HEK293T (cell line): ENCODE measurements at regions not wholly inside any gene's neighbourhood (a gene's known extent, or its start where the extent isn't known, plus 50 kb on each side); places are given as distances from the start of the nearest gene placed in this dataset.

Source experiments
- CTCF ChIA-PET: fragments of 350-600 bp; formaldehyde crosslinking; extraction: SDS; loops from one replicate; lab custom pipeline; 2021; ENCODE audit warnings: antibody characterized with exemption, inconsistent platforms; lab: Yijun Ruan, JAX
- POLR2A ChIA-PET: fragments of 350-600 bp; formaldehyde crosslinking; extraction: SDS; loops from one replicate; lab custom pipeline; 2020; ENCODE audit warnings: antibody characterized with exemption, inconsistent platforms; lab: Yijun Ruan, JAX
- DNase-seq: peaks from one replicate; pipeline ENCODE4 v3.0.0; 2012; ENCODE audit warnings: mixed read lengths; ENCODE audit errors: extremely low spot score
- ARNT ChIP-seq: fragments of 450-650 bp; IDR thresholded peaks from 2 replicates; pipeline ENCODE4 v1.6.1; 2017; ENCODE audit warnings: mild to moderate bottlenecking
- BHLHE40 ChIP-seq: fragments of 450-650 bp; IDR thresholded peaks from 2 replicates; pipeline ENCODE4 v1.6.1; 2016; ENCODE audit warnings: mild to moderate bottlenecking, moderate library complexity, borderline replicate concordance
- CTBP1 ChIP-seq: fragments of 450-650 bp; IDR thresholded peaks from 2 replicates; pipeline ENCODE4 v1.6.1; 2016; ENCODE audit warnings: borderline replicate concordance
- ELF4 ChIP-seq: fragments of 450-650 bp; IDR thresholded peaks from 2 replicates; pipeline ENCODE4 v1.6.1; 2017; ENCODE audit warnings: antibody characterized with exemption
- FOXA1 ChIP-seq: fragments of 450-650 bp; IDR thresholded peaks from 2 replicates; pipeline ENCODE4 v1.6.1; 2016; ENCODE audit warnings: mild to moderate bottlenecking
- FOXK2 ChIP-seq: fragments of 450-650 bp; IDR thresholded peaks from 2 replicates; pipeline ENCODE4 v1.6.1; 2016; ENCODE audit warnings: mild to moderate bottlenecking
- FOXM1 ChIP-seq: fragments of 450-650 bp; IDR thresholded peaks from 2 replicates; pipeline ENCODE4 v1.6.1; 2017; ENCODE audit warnings: mild to moderate bottlenecking, borderline replicate concordance
- HDGF ChIP-seq: fragments of 450-650 bp; IDR thresholded peaks from 2 replicates; pipeline ENCODE4 v1.6.1; 2017; ENCODE audit warnings: antibody characterized with exemption, borderline replicate concordance
- L3MBTL2 ChIP-seq: fragments of 450-650 bp; conservative IDR thresholded peaks from 2 replicates; pipeline ENCODE4 v1.6.1; 2016; ENCODE audit warnings: mild to moderate bottlenecking
- LEF1 ChIP-seq: fragments of 450-650 bp; IDR thresholded peaks from 2 replicates; pipeline ENCODE4 v1.6.1; 2017; ENCODE audit warnings: mild to moderate bottlenecking, borderline replicate concordance
- NFRKB ChIP-seq: fragments of 450-650 bp; IDR thresholded peaks from 2 replicates; pipeline ENCODE4 v1.6.1; 2016; ENCODE audit warnings: mild to moderate bottlenecking, moderate library complexity
- SP1 ChIP-seq: fragments of 450-650 bp; IDR thresholded peaks from 2 replicates; pipeline ENCODE4 v1.6.1; 2017
- SUZ12 ChIP-seq: fragments of 450-650 bp; IDR thresholded peaks from 2 replicates; pipeline ENCODE4 v1.6.1; 2016; ENCODE audit warnings: mild to moderate bottlenecking
- TARDBP ChIP-seq: fragments of 450-650 bp; IDR thresholded peaks from 2 replicates; pipeline ENCODE4 v1.6.1; 2016
- ZNF384 ChIP-seq: fragments of 450-650 bp; IDR thresholded peaks from 2 replicates; pipeline ENCODE4 v1.6.1; 2016
- TF ChIP-seq, protein P1 (sequence below): fragments of 450-650 bp; IDR thresholded peaks from 2 replicates; pipeline ENCODE4 v1.6.1; 2016

DNA sequence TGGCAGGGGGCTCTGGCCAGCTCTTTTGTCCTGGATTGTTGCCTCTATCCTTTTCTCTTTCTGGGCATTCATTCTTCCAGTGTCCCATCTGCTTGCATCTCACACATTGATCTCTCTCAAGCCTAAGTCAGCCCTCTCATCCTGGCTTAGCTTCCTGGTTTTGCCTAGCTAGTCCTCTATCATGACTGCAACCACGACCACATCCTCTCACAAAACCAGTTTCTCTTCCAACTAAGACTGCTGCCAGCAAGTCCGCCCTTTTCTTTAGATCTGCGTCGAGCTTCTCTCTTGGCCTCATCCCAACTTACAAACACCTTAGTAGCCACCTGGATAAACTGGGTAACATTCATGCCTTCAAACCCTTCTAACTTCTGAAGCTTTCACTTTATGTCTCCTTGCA lies 212.2 kb upstream of the HTR2A start:
- CTCF ChIA-PET, result no interaction called here
- no peak for TF ChIP-seq FOXK2
- no peak for TF ChIP-seq ELF4
- no peak for TF ChIP-seq SP1
- POLR2A ChIA-PET, result no interaction called here
- no peak for DNase-seq

DNA sequence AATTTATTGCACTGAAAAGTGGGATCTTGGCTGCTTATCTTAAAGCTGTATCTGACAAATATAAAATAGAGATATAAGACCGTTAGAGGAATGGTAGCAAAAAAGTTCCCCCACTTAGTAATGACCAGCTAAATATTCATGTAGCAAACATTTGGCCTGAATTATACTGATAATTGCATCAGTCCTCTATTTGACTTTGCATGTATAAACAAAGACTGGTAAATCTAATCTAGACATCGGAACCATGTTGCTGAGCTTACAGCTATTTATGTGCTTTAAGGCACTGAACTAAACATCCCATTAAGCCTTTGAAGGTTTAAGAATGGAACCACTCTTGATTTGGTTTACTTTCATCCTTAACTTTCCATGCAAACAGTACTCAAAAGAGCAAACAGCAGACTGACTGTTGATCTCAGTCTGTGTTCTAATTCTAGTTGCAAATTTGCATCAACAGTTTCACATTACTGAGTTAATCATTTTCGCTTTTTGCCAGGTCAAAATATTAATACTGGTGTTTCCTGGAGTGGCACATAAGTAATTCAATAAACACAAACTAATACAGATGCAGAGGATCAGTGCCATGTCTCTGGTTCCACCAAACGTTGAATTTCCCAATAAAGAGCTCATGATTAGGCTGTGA lies 203.5 kb upstream of the HTR2A start:
- DNase-seq, result no peak
- TF ChIP-seq, protein P1, sequence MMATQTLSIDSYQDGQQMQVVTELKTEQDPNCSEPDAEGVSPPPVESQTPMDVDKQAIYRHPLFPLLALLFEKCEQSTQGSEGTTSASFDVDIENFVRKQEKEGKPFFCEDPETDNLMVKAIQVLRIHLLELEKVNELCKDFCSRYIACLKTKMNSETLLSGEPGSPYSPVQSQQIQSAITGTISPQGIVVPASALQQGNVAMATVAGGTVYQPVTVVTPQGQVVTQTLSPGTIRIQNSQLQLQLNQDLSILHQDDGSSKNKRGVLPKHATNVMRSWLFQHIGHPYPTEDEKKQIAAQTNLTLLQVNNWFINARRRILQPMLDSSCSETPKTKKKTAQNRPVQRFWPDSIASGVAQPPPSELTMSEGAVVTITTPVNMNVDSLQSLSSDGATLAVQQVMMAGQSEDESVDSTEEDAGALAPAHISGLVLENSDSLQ, result no peak
- TF ChIP-seq L3MBTL2 (no peak), LEF1 (no peak), TARDBP (no peak), FOXK2 (no peak), NFRKB (no peak), FOXM1 (no peak), BHLHE40 (no peak), ARNT (no peak), ELF4 (no peak), FOXA1 (no peak)
- POLR2A ChIA-PET, result no interaction called here
- CTCF ChIA-PET, result no interaction called here

DNA sequence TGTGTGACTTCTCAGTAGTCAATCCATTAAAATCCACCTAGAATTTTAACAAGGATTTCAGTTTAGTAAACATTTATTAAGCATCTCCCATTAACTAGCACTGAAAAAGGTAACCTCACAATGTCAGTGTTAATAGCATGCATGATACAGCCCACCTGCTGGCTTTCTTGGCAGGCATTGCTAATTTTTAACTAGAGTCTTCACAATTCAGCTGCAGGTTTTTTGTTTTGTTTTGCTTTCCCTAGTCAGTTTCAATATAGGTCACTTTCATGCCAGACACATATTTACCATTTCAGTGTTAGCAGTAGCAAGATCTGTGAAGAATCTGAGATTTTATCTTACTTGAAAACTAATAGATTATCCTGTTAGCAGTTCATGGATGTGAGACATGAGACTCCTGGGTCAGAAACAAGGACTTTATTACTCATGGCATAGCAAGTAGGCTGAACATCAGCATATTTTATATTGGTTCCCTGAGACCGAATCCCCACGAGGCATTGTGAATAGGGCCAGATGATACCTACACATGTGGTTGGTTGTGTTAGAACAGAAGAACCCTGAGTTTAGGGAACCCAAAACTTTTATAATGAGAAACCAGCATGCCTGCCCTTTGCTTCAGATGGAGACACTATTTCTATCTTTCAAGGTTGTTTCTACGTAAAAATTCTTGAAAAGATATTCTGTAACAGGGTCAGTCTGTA lies 198.0 kb upstream of the HTR2A start:
- ChIA-PET POLR2A (no interaction called here), CTCF (no interaction called here)
- TF ChIP-seq SP1, result no peak
- TF ChIP-seq CTBP1, result no peak
- TF ChIP-seq FOXK2, result no peak
- TF ChIP-seq ELF4, result no peak
- no peak for DNase-seq

DNA sequence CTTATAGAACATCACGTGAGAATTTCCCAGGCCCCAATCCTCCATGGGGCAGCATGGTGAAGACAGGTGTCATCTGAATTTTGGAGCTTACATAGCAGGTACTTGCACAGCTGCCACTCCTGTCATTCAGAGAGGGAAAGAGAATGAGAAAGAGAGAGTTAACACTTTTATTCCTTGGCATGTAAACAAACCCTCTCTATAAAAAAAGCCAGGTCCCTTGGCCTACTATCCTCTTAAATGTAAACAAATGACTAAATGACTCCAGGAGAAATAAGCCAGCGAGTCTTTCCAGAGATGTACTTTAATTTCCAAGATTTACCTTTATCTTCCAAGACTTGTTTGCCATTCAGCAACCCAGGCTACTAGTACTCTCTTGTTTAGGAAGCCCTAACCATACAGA lies 195.3 kb upstream of the HTR2A start:
- ChIA-PET CTCF (no interaction called here), POLR2A (no interaction called here)
- DNase-seq, result no peak
- TF ChIP-seq NFRKB (no peak), SP1 (no peak), ARNT (no peak), FOXK2 (no peak), CTBP1 (no peak), FOXM1 (no peak)
- TF ChIP-seq, protein P1, result no peak

DNA sequence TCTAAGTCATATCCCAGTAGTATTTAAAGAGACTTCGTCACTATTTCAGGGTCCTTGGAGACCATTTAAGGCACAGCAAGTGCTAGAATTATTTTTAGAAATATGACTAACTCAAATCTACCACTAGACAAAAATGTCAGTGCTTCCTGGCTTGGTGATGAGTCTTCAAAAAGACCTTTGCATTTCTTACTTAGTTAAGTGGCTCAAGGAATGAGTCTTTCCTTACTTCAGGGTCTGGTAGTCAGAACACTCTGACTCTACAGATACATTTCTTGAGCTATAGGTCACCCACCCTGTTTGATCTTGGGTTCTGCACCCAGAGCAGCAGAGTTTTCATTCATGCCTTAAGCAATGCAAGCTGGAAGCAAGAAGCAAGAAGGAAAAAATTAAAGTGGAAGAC lies 191.0 kb upstream of the HTR2A start:
- ChIA-PET POLR2A (no interaction called here), CTCF (no interaction called here)
- TF ChIP-seq FOXM1 (no peak), NFRKB (no peak), SP1 (no peak), FOXA1 (no peak)
- TF ChIP-seq, protein P1, result no peak
- no peak for DNase-seq

DNA sequence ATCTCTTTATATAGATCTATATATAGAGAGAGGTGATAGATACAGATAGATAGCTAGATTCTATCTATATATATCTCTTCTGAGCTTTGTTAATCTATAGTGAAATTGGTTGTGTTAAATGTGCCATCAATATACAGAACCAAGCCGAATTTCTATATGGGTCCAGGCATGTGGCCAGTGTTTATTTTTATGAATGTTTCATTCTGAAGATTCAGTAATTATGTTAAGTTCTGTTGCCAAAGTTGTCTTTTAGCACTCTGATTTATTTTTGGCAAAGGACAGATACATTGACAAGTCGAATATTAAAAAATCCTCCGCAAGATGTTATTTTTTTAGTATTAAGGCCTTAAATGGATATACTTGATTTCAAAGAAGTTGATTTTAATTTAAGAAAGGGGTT lies 190.4 kb upstream of the HTR2A start:
- CTCF ChIA-PET, result no interaction called here
- no peak for TF ChIP-seq LEF1
- TF ChIP-seq HDGF, result no peak
- POLR2A ChIA-PET, result no interaction called here
- DNase-seq, result no peak

DNA sequence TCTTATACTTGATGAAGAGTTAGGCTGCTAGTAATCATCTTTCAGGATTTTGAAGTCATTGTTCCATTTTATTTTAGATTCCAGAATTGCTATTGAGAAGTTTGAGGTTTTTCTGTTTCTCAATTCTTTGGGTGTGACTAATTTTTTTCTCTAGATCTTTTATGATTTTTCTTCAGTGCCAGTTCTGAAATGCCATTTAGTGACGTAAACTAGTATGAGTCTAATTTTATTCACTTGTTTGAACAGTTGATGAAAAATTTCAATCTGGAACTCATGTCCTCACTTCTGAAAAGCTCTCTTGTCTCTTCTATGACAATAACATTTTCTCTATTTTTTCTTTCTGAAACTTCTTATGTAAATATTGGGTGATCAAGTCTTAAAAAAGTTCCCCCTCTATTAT lies 188.5 kb upstream of the HTR2A start:
- CTCF ChIA-PET, result no interaction called here
- TF ChIP-seq FOXA1 (no peak), ZNF384 (no peak), SP1 (no peak), SUZ12 (no peak), ELF4 (no peak), L3MBTL2 (no peak), ARNT (no peak), FOXK2 (no peak), HDGF (no peak), TARDBP (no peak), CTBP1 (no peak), LEF1 (no peak), NFRKB (no peak), FOXM1 (no peak), BHLHE40 (no peak)
- TF ChIP-seq, protein P1, result no peak
- no peak for DNase-seq
- POLR2A ChIA-PET, result no interaction called here
